PFSK-1 (cell line): ENCODE measurements at regions not wholly inside any gene's neighbourhood (a gene's known extent, or its start where the extent isn't known, plus 50 kb on each side); places are given as distances from the start of the nearest gene placed in this dataset.

Experiments
- FOXP2 ChIP-seq: optimal IDR thresholded peaks from 2 replicates; pipeline ENCODE3; 2011; ENCODE audit warnings: borderline replicate concordance, control low read depth, inconsistent platforms; ENCODE audit not compliant: insufficient read depth; ENCODE audit errors: extremely low read length, extremely low read depth
- POLR2AphosphoS5 ChIP-seq: IDR thresholded peaks from 2 replicates; pipeline ENCODE4 v1.6.1; 2012; ENCODE audit warnings: low read depth, mild to moderate bottlenecking, control low read depth, low read length, moderate library complexity
- SIN3A ChIP-seq: IDR thresholded peaks from 2 replicates; pipeline ENCODE4 v1.6.1; 2012; ENCODE audit warnings: mild to moderate bottlenecking, low read length, moderate library complexity, borderline replicate concordance; ENCODE audit not compliant: insufficient read depth
- TAF1 ChIP-seq: IDR thresholded peaks from 2 replicates; pipeline ENCODE4 v1.6.1; 2012; ENCODE audit warnings: low read length, control low read depth, borderline replicate concordance; ENCODE audit not compliant: insufficient read depth
- TF ChIP-seq, protein P1 (sequence below), 2 experiments: IDR thresholded peaks; 2 replicates each; pipeline versions ENCODE4 v1.6.1 to v1.8.0; 2011 to 2012; ENCODE audit warnings: low read depth in 2 of 2, low read length in 2 of 2, control low read depth in 1 of 2, inconsistent platforms in 1 of 2, mild to moderate bottlenecking in 1 of 2, moderate library complexity in 1 of 2; ENCODE audit not compliant: insufficient read depth in 1 of 2

DNA sequence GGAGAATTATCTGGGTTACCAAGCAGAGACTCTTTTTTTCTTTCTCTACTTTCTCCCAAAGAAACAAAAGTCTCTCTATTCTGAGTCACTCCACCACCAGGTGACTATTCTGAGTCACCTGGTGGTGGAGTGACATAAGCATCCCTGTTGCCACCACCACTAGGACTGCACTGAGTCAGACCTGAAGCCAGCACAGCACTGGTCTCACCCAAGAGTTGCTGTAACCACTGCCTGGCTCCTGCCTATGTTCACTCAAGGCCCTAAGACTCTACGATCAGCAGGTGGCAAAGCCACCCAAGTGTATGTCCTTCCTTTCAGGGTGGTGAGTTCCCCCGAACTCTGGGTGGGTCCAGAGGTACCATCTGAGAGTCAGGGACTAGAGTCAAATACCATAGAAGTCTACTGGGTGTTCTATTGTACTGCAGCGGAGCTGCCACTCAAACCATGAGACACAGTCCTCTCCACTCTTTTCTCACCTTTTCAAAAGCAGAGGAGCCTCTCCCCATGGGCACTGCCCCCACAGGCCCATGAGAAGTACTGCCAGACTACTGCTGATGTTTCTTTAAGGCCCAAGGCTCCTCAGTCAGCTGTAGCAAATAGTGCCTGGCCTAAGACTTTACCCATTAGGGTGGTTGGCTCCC is 209.6 kb upstream of the IRS4 start:
- TF ChIP-seq TAF1 = no peak
- TF ChIP-seq, protein P1, sequence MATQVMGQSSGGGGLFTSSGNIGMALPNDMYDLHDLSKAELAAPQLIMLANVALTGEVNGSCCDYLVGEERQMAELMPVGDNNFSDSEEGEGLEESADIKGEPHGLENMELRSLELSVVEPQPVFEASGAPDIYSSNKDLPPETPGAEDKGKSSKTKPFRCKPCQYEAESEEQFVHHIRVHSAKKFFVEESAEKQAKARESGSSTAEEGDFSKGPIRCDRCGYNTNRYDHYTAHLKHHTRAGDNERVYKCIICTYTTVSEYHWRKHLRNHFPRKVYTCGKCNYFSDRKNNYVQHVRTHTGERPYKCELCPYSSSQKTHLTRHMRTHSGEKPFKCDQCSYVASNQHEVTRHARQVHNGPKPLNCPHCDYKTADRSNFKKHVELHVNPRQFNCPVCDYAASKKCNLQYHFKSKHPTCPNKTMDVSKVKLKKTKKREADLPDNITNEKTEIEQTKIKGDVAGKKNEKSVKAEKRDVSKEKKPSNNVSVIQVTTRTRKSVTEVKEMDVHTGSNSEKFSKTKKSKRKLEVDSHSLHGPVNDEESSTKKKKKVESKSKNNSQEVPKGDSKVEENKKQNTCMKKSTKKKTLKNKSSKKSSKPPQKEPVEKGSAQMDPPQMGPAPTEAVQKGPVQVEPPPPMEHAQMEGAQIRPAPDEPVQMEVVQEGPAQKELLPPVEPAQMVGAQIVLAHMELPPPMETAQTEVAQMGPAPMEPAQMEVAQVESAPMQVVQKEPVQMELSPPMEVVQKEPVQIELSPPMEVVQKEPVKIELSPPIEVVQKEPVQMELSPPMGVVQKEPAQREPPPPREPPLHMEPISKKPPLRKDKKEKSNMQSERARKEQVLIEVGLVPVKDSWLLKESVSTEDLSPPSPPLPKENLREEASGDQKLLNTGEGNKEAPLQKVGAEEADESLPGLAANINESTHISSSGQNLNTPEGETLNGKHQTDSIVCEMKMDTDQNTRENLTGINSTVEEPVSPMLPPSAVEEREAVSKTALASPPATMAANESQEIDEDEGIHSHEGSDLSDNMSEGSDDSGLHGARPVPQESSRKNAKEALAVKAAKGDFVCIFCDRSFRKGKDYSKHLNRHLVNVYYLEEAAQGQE (IDR thresholded peaks at IDR 0.05; ENCODE audit: insufficient read depth in 1 of 2, low read depth in 2 of 2, low read length in 2 of 2) = no peak
- TF ChIP-seq POLR2AphosphoS5 = no peak
- TF ChIP-seq SIN3A = no peak
- TF ChIP-seq FOXP2 = no peak

DNA sequence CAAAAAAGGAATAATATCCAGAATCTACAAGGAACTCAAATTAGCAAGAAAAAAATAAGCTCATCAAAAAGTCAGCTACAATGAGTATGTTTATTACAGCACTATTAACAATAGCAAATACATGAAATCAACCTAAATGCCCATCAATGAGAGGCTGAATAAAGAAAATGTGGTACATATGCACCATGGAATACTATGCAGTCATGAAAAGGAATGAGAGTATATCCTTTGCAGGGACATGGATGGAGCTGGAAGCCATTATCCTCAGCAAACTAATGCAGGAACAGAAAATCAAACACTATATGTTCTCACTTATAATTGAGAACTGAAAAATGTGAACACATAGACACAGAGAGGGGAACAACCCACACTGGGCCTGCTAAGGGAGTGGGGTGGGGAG is 178.4 kb upstream of the IRS4 start:
- TF ChIP-seq SIN3A (no peak), FOXP2 (no peak), POLR2AphosphoS5 (no peak), TAF1 (no peak)
- TF ChIP-seq, protein P1 (IDR thresholded peaks at IDR 0.05; ENCODE audit: insufficient read depth in 1 of 2, low read depth in 2 of 2, low read length in 2 of 2) = no peak

DNA sequence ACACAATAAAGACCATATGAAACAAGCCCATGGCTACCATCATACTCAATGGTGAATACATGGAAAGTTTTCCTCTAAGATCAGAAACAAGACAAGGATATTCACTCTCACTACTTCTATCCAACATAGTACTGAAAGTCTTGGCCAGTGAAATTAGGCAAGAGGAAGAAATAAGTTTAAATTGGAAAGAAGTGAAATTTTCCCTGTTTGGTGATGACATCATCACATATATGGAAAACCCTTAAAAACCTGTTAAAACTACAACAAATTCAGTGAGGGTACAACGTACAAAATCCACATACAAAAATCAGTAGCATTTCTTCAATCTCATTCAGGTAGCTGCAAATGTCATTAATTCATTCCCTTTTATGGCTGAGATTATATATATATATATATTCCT is 164.0 kb upstream of the IRS4 start:
- no peak for TF ChIP-seq SIN3A
- no peak for TF ChIP-seq FOXP2

DNA sequence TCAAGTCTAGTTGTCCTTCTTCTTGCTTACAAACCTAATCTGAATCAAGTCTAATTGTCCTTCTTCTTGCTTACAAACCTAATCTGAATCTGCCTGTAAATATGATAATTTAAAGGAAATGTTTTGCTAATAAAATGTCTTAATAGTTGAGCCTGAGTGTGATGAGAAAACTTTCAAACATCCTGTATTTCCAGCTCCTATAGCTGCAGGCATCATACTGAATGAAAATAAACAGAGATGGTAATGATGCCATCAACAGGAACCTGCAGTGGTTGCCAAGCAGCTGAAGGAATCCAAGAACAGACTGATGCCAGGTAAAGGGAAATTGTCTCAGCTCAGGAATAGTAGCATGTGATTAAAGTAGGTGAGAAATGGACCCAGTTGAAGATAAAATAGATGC is 156.1 kb upstream of the IRS4 start:
- TF ChIP-seq SIN3A (no peak), TAF1 (no peak), POLR2AphosphoS5 (no peak), FOXP2 (no peak)
- TF ChIP-seq, protein P1 (IDR thresholded peaks at IDR 0.05; ENCODE audit: insufficient read depth in 1 of 2, low read depth in 2 of 2, low read length in 2 of 2) = no peak

- no peak for TF ChIP-seq POLR2AphosphoS5
- TF ChIP-seq FOXP2 = no peak
- TF ChIP-seq TAF1 = no peak
- TF ChIP-seq, protein P1 (IDR thresholded peaks at IDR 0.05; ENCODE audit: insufficient read depth in 1 of 2, low read depth in 2 of 2, low read length in 2 of 2) = no peak
- no peak for TF ChIP-seq SIN3A
Observed at GRCh38 chrX:108875548-108875947, 139.2 kb upstream of the IRS4 start.
